Lower leg skin (tissue), 3 donors: ENCODE measurements at regions not wholly inside any gene's neighbourhood (a gene's known extent, or its start where the extent isn't known, plus 50 kb on each side); places are given as distances from the start of the nearest gene placed in this dataset.

Experiments used
- POLR2A ChIP-seq, 2 donors: fragments of 450-650 bp; IDR thresholded peaks; one replicate each; pipeline ENCODE4 v1.6.1; 2016 to 2017; ENCODE audit warnings: antibody characterized with exemption in 2 of 2, mild to moderate bottlenecking in 1 of 2, moderate library complexity in 1 of 2
- TF ChIP-seq, protein P1 (sequence below), 3 donors: fragments of 450-650 bp; IDR thresholded peaks; one replicate each; pipeline ENCODE4 v1.5.1; 2016; ENCODE audit warnings: antibody characterized with exemption in 3 of 3, mild to moderate bottlenecking in 3 of 3, moderate library complexity in 2 of 3

DNA sequence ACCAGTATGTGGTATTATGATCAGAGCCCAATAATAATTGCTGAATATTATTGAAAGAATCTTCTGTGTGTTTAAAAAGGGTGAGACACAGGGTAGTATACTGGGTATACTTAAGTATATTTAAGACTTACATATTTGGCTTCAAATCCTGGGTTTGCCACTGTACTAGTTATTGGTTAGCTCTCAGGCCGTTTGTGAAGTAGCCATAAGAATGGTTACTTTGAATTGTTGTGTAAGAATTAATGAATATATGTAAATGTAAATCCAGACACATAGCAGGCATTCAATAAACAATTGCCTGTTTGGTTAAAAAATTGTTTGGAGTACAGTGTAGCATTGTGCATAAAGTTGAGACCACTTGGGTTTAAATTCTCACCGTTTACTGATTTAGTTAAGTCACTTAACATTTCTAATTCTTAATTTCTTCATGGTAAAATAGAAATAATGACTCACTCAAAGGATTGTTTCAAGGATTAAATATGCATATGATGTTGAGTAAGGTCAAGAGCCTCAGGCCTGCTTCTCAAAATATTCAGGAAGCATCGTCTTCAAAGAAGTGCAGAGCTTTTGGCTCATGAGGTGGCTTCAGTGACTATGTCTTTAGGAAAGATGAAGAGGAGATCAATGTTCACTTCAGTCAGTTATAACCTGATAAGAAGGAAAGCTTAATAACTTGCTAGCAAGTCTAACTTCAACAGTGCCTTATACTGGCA is 207.9 kb upstream of the NT5C1B start:
- TF ChIP-seq POLR2A (IDR thresholded peaks at IDR 0.05) = no peak
- TF ChIP-seq, protein P1, sequence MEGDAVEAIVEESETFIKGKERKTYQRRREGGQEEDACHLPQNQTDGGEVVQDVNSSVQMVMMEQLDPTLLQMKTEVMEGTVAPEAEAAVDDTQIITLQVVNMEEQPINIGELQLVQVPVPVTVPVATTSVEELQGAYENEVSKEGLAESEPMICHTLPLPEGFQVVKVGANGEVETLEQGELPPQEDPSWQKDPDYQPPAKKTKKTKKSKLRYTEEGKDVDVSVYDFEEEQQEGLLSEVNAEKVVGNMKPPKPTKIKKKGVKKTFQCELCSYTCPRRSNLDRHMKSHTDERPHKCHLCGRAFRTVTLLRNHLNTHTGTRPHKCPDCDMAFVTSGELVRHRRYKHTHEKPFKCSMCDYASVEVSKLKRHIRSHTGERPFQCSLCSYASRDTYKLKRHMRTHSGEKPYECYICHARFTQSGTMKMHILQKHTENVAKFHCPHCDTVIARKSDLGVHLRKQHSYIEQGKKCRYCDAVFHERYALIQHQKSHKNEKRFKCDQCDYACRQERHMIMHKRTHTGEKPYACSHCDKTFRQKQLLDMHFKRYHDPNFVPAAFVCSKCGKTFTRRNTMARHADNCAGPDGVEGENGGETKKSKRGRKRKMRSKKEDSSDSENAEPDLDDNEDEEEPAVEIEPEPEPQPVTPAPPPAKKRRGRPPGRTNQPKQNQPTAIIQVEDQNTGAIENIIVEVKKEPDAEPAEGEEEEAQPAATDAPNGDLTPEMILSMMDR (IDR thresholded peaks at IDR 0.05) = no peak
